GM18499 (cell line): ENCODE measurements at regions not wholly inside any gene's neighbourhood (a gene's known extent, or its start where the extent isn't known, plus 50 kb on each side); places are given as distances from the start of the nearest gene placed in this dataset.
"Not testable (repeated sequence)": the region's sequence is repeated elsewhere in the genome, so short reads cannot be mapped to it uniquely, and the experiment has no call there.

ENCODE experiments used
- ATAC-seq: cut with Tn5 transposase; IDR thresholded peaks from one replicate; pipeline ENCODE4 v1.9.1; 2021; ENCODE audit warnings: moderate number of reproducible peaks; ENCODE audit not compliant: insufficient read depth, unreplicated experiment

DNA sequence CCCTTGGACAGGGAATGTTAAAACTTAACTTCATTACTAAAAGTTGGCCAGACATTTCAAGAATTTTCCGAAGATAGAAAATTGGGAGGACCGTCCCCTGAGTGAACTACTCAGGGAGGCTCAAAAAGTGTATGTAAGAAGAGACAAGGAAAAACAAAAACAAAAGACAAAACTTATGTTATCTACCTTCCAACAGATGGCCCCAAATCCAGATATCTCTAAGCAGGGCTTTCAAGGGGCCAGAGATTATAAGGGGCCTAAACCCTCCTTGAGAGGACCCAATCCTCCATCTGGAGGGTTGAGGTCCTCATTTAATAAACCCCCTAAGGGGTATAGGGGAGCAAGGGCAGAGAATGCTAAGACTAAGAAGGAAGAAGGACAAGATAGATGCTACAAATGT, 203.6 kb downstream of the SH2D4B start:
- no peak for ATAC-seq

DNA sequence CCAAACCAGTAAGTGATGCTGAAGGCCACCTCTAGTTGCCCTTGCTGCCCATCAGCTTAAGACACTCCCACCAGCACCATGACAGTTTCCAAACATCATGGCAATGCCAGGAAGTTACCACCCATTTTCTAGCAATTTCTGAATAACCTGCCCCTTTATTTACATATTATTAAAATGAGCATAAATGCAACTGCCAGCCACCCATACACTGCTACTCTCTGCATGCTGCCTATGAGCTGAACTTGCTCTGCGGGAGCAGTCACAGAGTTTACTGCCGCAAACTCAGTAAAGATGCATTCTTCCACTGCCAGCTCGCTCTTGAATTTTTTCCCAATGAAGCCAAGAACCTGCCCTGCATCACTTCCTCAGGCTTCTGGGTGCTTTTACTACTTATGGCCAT, 212.6 kb downstream of the SH2D4B start:
- ATAC-seq = no peak

DNA sequence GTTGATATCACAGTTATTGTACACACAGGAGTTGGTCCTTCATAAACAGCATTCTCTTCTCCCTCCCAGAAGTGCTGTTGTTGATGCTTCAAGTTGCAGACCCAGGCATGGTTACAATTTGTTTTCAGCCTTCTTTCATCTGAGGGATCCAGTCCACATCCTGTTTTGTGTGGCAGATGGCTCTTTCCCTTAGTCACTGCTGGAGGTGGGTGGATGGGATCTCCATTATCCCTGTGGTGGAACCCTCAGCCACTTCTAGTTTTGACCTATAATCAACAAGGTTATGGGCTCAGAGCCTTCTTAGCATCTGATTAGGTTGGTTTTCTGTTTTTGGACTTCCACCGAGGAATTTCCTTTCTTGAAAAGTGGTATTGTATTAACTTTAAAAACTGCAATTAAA, 214.2 kb downstream of the SH2D4B start:
- no peak for ATAC-seq

DNA sequence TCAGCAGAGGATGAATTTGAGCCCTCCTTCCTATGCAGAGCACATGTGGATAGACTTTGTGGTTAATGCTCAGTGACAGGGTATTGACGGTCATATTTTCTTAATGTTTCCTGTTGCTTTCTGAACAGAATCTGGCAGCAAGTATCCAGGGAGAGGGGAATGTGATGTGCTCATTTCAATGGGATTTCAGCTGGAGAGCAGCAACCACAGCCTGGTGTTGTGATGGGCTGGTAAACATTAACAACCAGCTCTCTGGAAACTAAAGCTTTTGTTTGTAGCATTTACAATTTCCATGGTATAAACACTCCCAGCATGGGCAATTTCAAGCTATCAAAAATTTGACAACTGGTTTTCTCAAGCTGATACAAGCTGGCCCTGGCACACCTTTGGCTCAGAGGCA, 215.9 kb downstream of the SH2D4B start:
- no peak for ATAC-seq

DNA sequence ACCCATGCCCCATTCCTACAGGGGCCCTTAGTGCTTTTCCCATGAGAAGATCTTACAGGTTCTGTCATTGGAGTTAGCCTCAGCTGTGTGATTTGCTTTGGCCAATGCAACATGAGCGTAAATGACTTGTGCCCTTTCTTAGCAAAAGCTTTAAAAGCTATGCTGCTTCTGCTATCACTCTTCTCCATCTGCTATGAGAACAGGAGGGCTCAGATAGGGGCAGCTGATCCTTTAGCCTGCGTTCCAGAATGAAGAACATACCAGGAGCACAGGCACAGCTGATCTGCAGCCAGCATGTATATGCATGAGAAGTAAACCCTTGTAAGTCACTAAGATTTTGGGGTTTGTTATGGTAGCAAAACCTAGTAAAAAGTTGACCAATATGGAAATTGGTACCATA, 218.2 kb downstream of the SH2D4B start:
- no peak for ATAC-seq

DNA sequence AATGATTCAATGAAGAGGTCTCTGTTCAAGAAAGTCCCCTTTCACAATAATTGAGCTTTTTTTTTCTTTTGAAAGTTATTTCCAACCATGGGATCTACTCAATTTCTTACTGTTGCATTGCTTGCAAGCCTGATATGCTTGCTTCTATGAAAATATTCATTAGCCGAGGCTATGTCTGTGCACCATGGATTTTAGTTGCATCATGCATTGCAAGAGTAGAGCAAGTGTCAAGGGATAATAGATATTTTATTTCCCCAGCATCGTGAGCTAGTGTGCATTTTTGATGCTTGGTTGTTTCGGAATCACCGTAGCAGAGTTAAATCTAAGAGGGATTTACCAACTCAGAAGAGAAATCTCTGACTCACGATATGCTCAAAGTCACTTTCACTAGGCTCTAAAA, 222.0 kb downstream of the SH2D4B start:
- no peak for ATAC-seq

- ATAC-seq = peak; percentile 61
These were observed 223.2 kb downstream of the SH2D4B start for GRCh38 chr10:80760914-80761371.

DNA sequence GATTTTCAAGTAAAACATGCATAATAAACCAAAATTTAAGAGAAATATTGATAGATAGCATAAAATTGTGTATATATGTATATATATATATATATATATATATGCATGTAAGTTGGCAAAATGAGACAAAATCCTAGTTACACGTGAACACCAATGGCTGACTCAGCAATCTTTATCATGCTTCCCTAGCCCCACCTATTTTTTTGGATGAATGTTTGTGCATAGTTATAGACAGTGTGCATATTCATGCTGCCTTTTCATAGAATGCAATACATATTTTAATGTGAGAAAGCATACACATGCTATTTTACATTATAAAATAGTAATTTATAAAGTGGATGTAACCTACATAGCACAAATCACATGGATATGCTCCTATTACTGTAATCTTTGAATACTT, 230.3 kb downstream of the SH2D4B start:
- no peak for ATAC-seq

- no peak for ATAC-seq
These were observed 232.0 kb downstream of the SH2D4B start for GRCh38 chr10:80769700-80770160.

- ATAC-seq = no peak
These were observed 232.5 kb downstream of the SH2D4B start for GRCh38 chr10:80770239-80770638.

DNA sequence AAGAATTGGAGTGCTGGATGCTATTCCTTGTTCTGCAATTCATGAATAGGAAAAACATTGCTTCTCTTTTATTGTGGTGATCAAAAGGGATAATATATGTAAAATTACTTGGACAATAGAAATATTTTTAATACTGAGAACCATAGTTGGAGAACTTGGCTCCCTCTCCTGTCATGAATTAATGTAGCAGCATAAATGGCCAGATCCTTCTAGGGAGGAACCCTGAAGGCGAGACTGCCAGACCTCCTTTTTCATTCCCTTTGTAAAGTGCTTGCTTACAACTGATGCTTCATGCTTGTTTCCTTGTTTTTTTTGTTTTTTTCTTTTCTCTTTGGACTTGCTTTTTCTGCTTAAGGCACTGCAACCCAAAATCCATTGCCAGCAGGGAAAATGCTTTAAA, 233.6 kb downstream of the SH2D4B start:
- no peak for ATAC-seq

DNA sequence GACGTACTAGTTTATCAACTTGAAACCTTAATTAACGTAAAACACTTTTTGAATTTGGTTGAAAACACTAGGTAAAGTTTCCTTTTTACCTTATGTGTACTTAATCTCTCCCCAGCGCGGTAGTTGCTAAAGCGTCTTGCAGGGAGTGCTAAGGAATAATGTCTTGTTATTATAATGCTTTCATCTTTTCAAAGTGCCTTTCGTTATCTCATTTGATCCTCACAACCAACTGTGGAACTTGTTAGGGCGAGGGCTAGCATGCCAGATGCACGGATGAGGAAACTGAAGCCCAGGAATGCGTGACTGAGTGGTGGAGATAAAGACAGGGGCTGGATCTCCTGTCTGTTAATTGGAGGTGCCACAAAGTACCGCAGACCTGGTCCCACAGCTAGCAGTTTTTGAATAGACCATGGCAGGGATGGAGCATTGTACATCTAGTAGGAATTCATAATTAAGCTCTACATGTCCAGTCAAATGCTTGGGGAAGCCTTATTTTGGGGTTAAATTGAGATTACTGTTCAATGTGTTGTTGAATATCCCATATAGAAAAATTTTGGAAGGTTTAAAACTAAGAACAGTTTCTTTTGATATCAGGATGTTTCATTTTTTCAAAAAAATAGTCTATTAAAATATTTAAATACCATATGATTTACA, 234.3 kb downstream of the SH2D4B start:
- ATAC-seq = no peak

DNA sequence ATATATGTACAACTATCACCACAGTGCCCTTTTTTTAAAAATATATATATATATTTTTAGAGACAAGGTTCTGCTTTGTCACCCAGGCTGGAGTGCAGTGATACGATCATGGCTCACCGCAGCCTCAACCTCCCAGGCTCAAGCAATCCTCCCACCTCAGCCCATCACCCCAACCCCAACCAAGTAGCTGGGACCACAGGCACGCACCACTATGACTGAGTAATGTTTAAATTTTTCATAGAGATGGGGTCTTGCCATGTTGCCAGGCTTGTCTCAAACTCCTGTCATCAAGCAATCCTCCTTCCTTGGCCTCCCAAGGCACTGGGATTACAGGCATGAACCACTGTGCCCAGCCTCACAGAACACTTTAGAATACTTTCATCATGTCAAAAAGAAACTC, 234.9 kb downstream of the SH2D4B start:
- ATAC-seq = no peak

GRCh38 chr10:80784695-80785094, 247.0 kb downstream of the SH2D4B start:
- no peak for ATAC-seq

DNA sequence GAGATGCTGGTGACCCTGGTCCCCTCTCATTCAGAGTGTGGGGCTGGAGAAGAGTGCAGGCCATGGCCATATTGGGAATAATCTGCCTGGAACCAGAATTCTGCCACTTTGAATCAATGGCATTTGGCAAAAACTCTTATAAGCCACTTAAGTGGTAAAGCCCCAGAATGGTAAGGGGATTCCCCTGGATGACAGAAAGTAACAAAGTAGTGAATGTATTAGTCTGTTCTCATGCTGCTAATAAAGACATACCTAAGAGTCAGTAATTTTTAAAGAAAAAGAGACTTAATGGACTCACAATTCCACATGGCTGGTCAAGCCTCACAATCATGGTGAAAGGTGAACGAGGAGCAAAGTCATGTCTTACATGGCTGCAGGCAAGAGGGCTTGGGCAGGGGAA, 248.6 kb downstream of the SH2D4B start:
- no peak for ATAC-seq

DNA sequence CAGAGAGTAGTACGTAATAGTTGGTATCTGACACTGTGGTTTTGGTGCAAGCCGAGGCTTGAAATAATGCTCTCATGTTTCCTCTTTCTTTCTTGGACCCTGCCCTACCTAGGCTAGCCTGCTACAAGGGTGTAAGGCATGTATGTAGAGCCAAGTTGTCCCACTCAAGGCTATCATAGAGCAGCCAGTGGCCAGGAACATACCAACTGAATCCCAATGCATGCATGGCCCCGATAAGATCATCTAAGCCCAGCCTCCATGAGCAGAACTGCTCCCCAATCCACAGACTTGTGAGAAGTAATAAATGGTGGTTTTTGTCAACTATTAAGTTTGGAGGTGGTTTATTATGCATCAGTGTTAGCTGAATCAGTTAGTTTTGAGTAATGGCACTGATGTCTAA, 250.2 kb downstream of the SH2D4B start:
- ATAC-seq = no peak

- ATAC-seq = no peak
These were observed 257.3 kb downstream of the SH2D4B start for GRCh38 chr10:80794994-80795393.

DNA sequence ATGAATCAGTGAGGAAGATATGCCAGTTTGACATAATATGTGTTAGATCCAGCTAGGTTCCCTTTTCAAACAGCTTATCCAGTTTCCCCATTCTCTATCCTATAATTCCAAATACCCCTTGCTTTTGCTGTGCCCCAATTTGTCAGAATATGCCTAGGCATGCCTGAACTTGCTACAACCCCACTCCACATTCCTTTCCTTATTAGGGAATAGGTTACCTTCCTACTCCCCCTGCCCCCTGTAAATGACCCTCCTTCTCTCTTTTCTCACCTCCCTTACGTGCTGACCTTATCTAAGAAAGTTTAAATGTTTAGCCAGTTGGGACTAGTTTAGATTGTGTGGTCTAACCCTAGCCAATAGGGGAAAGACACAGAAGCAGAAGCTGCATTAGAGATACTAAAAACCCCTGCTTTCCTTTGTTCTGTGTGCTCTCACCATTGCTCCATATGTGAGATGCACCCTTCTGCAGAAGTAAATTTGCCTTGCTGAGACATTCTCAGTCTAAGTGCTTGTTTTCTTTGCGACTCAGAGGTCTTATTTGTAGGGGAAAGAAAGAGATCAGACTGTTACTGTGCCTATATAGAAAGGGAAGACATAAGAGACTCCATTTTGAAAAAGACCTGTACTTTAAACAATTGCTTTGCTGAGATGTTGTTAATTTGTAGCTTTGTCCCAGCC, 267.8 kb downstream of the SH2D4B start:
- ATAC-seq = no peak

DNA sequence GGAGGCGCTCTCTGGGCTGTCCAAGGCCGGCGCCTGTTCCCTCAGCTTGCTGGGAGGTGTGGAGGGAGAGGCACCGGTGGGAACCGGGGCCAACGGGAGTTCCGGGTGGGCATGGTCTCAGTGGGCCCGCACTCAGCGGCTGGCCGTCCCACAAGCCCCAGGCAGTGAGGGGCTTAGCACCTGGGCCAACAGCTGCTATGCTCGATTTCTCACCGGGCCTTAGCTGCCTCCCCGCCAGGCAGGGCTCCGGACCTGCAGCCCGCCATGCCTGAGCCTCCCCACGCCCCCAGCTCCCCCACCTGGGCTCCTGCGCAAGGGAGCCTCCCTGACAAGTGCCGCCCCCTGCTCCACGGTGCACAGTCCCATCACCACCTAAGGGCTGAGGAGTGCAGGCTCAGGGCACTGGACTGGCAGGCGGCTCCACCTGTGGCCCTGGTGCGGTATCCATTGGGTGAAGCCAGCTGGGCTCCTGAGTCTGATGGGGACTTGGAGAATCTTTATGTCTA, 276.5 kb downstream of the SH2D4B start:
- no peak for ATAC-seq

- no peak for ATAC-seq
These were observed 291.4 kb downstream of the SH2D4B start for GRCh38 chr10:80829151-80829550.

DNA sequence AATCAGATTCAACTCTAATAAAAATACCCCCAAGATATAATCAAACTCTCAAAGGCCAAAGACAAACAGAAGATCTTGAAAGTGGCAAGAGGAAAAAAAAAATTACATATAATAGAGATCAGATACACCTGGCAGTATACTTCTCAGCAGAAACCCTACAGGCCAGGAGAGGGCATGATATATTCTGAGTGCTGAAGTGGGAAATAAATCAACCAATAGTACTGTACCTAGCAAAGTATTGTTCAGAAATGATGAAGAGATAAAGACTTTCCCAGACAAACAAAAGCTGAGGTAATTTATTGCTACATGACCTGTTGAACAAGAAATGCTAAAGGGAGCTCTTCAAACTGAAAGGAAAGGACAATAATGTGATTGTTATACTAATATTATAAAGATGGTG, 291.9 kb downstream of the SH2D4B start:
- ATAC-seq = no peak

GRCh38 chr10:80832693-80833092, 295.0 kb downstream of the SH2D4B start:
- not testable (repeated sequence) for ATAC-seq
